Lower leg skin (tissue), 4 donors: ENCODE measurements at regions not wholly inside any gene's neighbourhood (a gene's known extent, or its start where the extent isn't known, plus 50 kb on each side); places are given as distances from the start of the nearest gene placed in this dataset.

ENCODE experiments used
- DNase-seq, 2 donors: peaks; one replicate each; pipeline ENCODE4 v3.0.0-alpha.2; 2019; ENCODE audit warnings: low spot score in 2 of 2
- H3K4me3 ChIP-seq: fragments of 200-600 bp; sonication (generic); 2 replicates; pipeline ENCODE4 v1.5.1; 2017; ENCODE audit warnings: mild to moderate bottlenecking, low read depth; ENCODE audit not compliant: poor library complexity, severe bottlenecking
- CTCF ChIP-seq, 3 donors: fragments of 450-650 bp; IDR thresholded peaks; one replicate each; pipeline ENCODE4 v1.5.1; 2016; ENCODE audit warnings: antibody characterized with exemption in 3 of 3, mild to moderate bottlenecking in 3 of 3, moderate library complexity in 2 of 3
- POLR2A ChIP-seq, 2 donors: fragments of 450-650 bp; IDR thresholded peaks; one replicate each; pipeline ENCODE4 v1.6.1; 2016 to 2017; ENCODE audit warnings: antibody characterized with exemption in 2 of 2, mild to moderate bottlenecking in 1 of 2, moderate library complexity in 1 of 2
- WGBS, 2 donors: methylation state at CpG; one replicate each; pipeline ENCODE4 v1.1.5; 2018; 5-methylcytosine and 5-hydroxymethylcytosine counted together
- intact Hi-C: fragments of 100-400 bp; cut with DNase I; formaldehyde crosslinking; loops from one replicate; pipeline ENCODE4 v1.15.0; 2023; ENCODE audit warnings: low total_unique reads

GRCh38 chr22:49044091-49044490 lies 783.6 kb downstream of the BRD1 start:
- intact Hi-C loops: no loop called here
- no peak for DNase-seq
- TF ChIP-seq CTCF (IDR thresholded peaks at IDR 0.05): no peak
- no peak for TF ChIP-seq POLR2A (IDR thresholded peaks at IDR 0.05)
- 76 to 79% methylated on average over 15 to 16 of the region's 16 CpGs for WGBS, 2 donors
- no peak overlapping the region for H3K4me3 ChIP-seq

DNA sequence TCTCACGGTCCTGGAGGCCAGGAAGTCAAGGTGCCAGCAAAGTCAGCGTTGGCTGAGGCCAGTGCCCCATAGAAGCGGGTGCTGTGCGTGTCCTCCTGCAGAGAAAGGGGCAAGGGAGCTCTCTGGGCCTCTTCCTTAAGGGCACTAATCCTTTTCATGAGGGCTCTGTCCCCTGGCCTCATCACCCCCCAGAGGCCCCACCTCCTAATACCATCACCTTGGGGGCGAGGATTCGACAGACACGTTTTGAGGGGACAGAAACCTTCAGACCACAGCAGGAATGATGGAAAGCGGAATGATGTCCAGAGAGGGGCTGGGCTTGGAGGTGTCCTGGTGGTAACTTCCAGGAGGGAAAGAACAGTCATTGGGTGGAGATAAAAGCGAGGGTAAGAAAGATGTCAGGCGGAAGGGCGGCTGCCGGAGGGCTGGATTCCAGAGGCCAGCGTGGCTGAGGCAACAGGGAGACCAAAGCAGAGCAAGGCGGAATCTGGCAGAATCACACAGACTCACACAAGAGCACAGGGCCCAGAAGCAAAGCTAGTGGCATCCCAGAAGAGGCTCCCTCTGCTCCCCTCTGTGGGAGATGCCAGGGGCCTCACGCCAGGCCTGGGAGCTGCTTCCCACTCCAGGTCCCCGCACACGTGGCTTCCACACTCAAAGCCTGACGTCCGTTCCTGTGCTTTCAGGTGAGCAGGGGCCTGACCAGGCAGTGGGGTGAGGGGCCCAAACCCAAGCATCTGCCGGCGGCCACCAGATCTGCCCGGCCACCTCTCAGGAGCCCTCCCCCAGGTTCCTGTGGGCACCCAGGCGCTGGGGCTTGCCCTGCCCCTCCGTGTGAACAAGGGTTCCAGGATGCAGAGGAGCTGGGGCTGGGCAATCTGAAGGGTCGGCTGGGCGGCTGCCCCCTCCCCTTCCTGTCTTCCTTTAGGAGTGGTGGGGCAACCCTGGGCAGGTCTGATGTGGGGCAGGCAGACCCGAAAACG lies 784.5 kb downstream of the BRD1 start:
- intact Hi-C loops: no loop called here
- no peak for DNase-seq
- H3K4me3 ChIP-seq: no peak overlapping the region
- TF ChIP-seq POLR2A (IDR thresholded peaks at IDR 0.05) (no peak), CTCF (IDR thresholded peaks at IDR 0.05) (no peak)
- WGBS, 2 donors: 76 to 77% methylated on average over 28 of the region's 28 CpGs

DNA sequence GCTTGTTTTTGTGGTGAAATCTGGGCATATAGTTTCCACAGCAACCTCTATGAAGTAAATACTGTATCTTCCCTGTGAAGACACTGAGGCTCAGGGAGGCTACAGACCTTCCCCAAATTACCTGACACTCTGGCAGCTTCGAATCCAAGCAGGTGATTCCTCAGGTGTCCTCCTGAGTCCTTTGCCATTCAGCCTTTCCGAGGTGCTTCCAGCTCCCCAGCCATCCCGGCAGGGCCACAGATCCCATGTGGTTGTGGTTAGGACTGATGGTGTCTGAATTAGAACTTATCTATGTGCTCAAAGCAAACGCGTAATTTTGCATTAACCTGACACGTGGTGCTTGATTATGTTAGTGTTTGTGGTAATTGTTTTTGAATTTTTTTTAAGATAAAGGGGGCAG lies 785.6 kb downstream of the BRD1 start:
- no peak for DNase-seq

DNA sequence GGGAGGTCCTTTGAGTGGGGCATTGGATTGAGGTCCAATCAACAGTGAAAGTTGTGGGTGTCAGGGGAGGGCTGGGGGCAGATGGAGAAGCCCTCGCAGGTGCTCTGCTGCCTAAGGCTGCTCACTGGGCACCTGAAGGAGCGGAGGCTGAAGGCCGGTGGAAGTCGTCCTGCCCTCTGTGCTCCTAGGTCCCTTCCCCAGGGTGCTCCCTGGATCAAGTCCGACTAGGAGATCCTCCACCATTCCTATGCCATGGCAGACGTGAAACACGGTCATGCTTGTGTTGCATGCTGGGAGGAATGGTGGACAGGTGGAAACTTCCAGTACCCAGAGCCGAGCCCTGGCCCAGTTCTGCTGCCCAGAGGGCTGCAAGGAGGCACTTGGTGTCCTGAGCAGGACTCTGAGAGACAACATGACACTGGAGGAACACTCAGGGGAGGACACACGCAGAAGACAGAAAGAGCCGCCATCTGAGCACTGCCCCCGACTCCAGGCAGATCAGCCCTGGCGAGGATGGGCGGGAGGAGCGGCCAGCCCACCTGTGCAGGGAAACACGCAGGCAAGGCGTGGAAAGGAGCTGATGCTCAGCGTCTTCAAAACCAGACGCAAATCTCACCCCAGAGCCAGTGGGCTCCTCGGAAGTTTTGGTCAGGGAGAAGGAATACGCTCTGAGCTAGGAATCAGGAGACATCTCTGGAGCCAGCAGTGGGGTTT lies 786.8 kb downstream of the BRD1 start:
- 80 to 91% methylated on average over 20 of the region's 20 CpGs for WGBS, 2 donors
- no peak for DNase-seq
- intact Hi-C loops: no loop called here
- no peak overlapping the region for H3K4me3 ChIP-seq
- TF ChIP-seq CTCF (IDR thresholded peaks at IDR 0.05) (no peak), POLR2A (IDR thresholded peaks at IDR 0.05) (no peak)

More for the DNA sequence above, 785.6 kb downstream of the BRD1 start:
- TF ChIP-seq CTCF (IDR thresholded peaks at IDR 0.05) (no peak), POLR2A (IDR thresholded peaks at IDR 0.05) (no peak)
- WGBS, 2 donors: 66 to 72% methylated on average over 6 of the region's 6 CpGs
- intact Hi-C loops: no loop called here
- no peak overlapping the region for H3K4me3 ChIP-seq

DNA sequence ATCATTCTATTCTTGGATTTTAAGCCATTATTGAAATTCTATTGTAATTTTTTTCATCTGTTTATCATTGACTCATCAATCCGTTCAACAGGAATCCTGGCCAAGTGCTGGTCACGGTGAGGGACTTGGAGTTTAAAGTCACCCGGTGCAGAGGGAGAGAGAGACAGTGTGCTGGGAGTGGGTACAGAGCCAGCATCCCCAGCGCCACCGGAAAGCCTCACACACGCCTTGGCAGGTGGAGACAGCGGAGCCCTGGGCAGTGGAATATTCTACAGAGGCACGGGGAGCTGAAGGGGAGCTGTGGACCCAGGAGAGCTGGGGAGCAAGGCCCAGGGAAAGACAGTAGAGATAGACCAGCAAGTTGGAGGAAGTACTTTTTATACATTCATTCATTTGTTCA lies 787.6 kb downstream of the BRD1 start:
- no peak overlapping the region for H3K4me3 ChIP-seq
- intact Hi-C loops: no loop called here
- no peak for TF ChIP-seq CTCF (IDR thresholded peaks at IDR 0.05)
- no peak for TF ChIP-seq POLR2A (IDR thresholded peaks at IDR 0.05)
- no peak for DNase-seq
- 36 to 39% methylated on average over 8 of the region's 8 CpGs for WGBS, 2 donors
